Glutamatergic neuron (in vitro differentiated cells): ENCODE measurements at regions not wholly inside any gene's neighbourhood (a gene's known extent, or its start where the extent isn't known, plus 50 kb on each side); places are given as distances from the start of the nearest gene placed in this dataset.

Experiments
- DNase-seq: peaks from one replicate; pipeline ENCODE4 v3.0.0; 2022
- H3K27ac Mint-ChIP-seq: one replicate; pipeline ENCODE4 v1.8.0; 2020; ENCODE audit warnings: mild to moderate bottlenecking, mixed read lengths, inconsistent platforms; ENCODE audit not compliant: unreplicated experiment
- H3K27me3 Mint-ChIP-seq: one replicate; pipeline ENCODE4 v1.8.0; 2020; ENCODE audit warnings: mild to moderate bottlenecking, moderate library complexity, mixed read lengths, inconsistent platforms; ENCODE audit not compliant: unreplicated experiment
- H3K36me3 Mint-ChIP-seq: one replicate; pipeline ENCODE4 v1.8.0; 2020; ENCODE audit warnings: mild to moderate bottlenecking, mixed read lengths, inconsistent platforms; ENCODE audit not compliant: unreplicated experiment
- H3K4me1 Mint-ChIP-seq: one replicate; pipeline ENCODE4 v1.8.0; 2020; ENCODE audit warnings: mild to moderate bottlenecking, low read depth, mixed read lengths, inconsistent platforms; ENCODE audit not compliant: unreplicated experiment
- H3K4me3 Mint-ChIP-seq: one replicate; pipeline ENCODE4 v1.8.0; 2020; ENCODE audit warnings: mild to moderate bottlenecking, mixed read lengths, inconsistent platforms; ENCODE audit not compliant: unreplicated experiment
- H3K9me3 Mint-ChIP-seq: one replicate; pipeline ENCODE4 v1.8.0; 2020; ENCODE audit warnings: mild to moderate bottlenecking, moderate library complexity, mixed read lengths, inconsistent platforms; ENCODE audit not compliant: unreplicated experiment
- CTCF ChIP-seq: fragments of 200-600 bp; sonication (generic); IDR thresholded peaks from one replicate; pipeline ENCODE4 v1.5.0; 2021; ENCODE audit not compliant: partially characterized antibody, unreplicated experiment

DNA sequence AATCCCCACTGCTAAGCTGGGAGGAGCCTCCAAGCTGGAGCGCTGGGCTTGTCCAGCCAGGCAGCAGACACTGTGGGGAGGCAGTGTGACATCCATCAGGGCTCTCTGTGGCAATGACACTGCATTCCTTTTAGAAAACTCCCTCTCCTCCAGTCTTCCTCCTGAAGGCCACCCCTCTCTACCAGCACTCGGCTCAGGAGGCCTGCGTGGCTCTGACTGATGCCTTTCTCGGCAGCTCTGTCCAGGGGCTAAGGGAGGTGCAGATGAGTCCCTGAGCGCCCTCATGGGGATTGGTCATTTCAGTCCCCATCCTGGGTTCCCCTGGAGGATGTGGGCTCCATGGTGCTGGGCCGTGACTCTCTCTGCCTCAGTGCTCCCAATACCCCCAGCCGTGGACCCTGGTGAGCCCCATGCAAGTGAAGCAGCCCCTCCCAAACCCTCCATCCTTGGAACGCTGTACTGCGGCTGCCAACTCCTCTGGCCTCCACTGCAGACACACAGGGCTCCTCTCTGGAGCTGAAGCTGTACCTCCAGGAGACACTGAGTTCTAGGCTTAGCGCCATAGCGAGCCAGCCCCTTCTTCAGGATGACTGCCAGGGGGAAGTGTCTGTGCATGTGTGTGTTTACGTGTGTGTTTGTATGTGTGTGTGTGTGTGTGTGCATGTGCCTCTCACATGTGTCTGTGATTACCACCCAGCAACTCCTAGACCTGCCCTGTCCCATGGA lies 209.6 kb downstream of the ERMARD start:
- DNase-seq = no peak
- peak overlapping the region; percentile 70 for H3K4me3 Mint-ChIP-seq

GRCh38 chr6:169960521-169960885 lies 209.1 kb downstream of the ERMARD start:
- peaks cover 10% of the 10 kb centered on the region for H3K27me3 Mint-ChIP-seq
- peaks cover 6% of the 10 kb centered on the region for H3K4me1 Mint-ChIP-seq
- no peak for DNase-seq

More for the DNA sequence above, 209.6 kb downstream of the ERMARD start:
- Mint-ChIP-seq H3K27me3 (peaks cover 10% of the 10 kb centered on the region), H3K9me3 (peaks cover 6% of the 10 kb centered on the region), H3K4me1 (peaks cover 6% of the 10 kb centered on the region), H3K27ac (no peak overlapping the region), H3K36me3 (peaks cover 7% of the 10 kb centered on the region)
- no peak for TF ChIP-seq CTCF

GRCh38 chr6:169960003-169960344 lies 208.6 kb downstream of the ERMARD start:
- Mint-ChIP-seq H3K27me3 (peaks cover 10% of the 10 kb centered on the region), H3K4me1 (peaks cover 6% of the 10 kb centered on the region), H3K36me3 (peaks cover 7% of the 10 kb centered on the region), H3K4me3 (no peak overlapping the region), H3K9me3 (peaks cover 2% of the 10 kb centered on the region), H3K27ac (no peak overlapping the region)
- no peak for TF ChIP-seq CTCF
- DNase-seq = no peak

More at GRCh38 chr6:169960521-169960885, 209.1 kb downstream of the ERMARD start:
- H3K27ac Mint-ChIP-seq = no peak overlapping the region
- H3K36me3 Mint-ChIP-seq = peaks cover 7% of the 10 kb centered on the region
- no peak for TF ChIP-seq CTCF
- H3K9me3 Mint-ChIP-seq = peaks cover 6% of the 10 kb centered on the region
- no peak overlapping the region for H3K4me3 Mint-ChIP-seq

DNA sequence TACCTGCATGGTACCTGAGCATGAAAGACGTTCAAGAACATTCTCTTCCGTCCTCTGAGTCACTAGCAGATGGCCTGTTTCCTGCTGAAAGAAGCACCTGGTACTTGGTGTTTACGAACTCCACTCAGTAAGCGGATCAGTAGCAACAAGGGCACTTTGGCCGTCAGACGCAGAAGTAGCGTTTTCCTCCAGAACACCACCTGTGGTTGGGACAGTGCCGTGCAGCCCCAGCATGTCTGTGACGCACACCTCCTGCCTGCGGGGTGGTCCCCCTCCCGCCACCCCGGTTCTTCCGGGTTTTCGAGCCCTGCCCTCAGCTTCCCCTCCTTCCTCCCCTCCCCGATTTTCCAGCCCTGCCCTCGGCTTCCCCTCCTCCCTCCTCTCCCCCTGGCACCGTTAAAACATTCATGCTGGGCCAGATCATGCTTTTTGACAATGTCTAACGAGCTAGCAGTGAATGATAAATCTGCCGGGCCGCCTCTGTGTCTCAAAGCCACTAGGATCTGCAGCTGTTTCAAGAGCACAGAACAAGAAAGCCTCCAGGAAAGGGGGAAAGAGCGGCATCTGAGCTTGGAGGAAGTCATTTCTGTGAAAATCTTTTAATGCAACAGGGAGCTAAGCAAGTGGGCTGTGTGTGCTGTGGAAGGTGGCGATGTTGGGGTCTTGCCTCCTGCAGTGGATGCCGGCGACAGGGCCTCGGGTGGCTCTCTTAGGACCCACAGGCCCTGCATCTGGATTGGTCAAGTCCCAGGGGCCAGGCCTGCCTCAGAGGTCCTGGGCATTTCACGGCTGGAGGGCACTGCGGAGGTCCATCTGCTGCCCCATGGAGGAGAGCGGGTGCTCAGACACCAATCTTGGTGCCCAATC lies 207.9 kb downstream of the ERMARD start:
- TF ChIP-seq CTCF = no peak
- peaks cover 6% of the 10 kb centered on the region for H3K4me1 Mint-ChIP-seq
- peaks cover 7% of the 10 kb centered on the region for H3K27me3 Mint-ChIP-seq
- H3K9me3 Mint-ChIP-seq = peaks cover 2% of the 10 kb centered on the region
- no peak for DNase-seq
- H3K4me3 Mint-ChIP-seq = no peak overlapping the region
- no peak overlapping the region for H3K27ac Mint-ChIP-seq
- H3K36me3 Mint-ChIP-seq = peaks cover 7% of the 10 kb centered on the region

DNA sequence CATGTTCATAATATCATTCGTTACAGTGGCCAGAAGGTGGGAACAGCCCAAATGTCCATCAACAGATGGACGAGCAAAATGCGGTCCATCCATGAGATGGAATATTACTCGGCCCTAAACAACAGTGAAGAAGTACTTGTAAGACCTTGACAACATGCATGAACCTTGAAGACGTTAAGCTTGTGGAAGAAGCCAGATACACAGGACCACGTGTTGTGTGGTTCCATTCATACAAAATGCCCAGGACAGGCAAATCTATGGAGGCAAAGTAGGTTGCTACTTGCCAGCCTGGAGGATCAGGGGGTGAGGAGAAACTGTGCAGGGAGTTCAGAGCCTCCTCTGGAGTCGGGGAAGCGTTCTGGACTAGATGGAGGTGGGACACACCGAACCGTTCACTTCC lies 207.1 kb downstream of the ERMARD start:
- Mint-ChIP-seq H3K27ac (no peak overlapping the region), H3K27me3 (peaks cover 7% of the 10 kb centered on the region), H3K36me3 (peaks cover 11% of the 10 kb centered on the region), H3K9me3 (peaks cover 2% of the 10 kb centered on the region), H3K4me1 (peaks cover 6% of the 10 kb centered on the region), H3K4me3 (no peak overlapping the region)
- no peak for TF ChIP-seq CTCF
- no peak for DNase-seq
